Activated CD4-positive, alpha-beta T cell treated with anti-CD3 and anti-CD28 coated beads for 24 hours (primary cell): ENCODE measurements at regions not wholly inside any gene's neighbourhood (a gene's known extent, or its start where the extent isn't known, plus 50 kb on each side); places are given as distances from the start of the nearest gene placed in this dataset.

ENCODE experiments used
- DNase-seq, 2 donors: peaks; one replicate each; pipeline ENCODE4 v3.0.0-alpha.2; 2020; ENCODE audit warnings: low read depth in 2 of 2

GRCh38 chr20:6956056-6956455 lies 188.6 kb downstream of the BMP2 start:
- DNase-seq: no peak

GRCh38 chr20:6956574-6956973 lies 189.1 kb downstream of the BMP2 start:
- DNase-seq: no peak

GRCh38 chr20:6959900-6960312 lies 192.4 kb downstream of the BMP2 start:
- no peak for DNase-seq

GRCh38 chr20:6966721-6967120 lies 199.2 kb downstream of the BMP2 start:
- DNase-seq: no peak

GRCh38 chr20:6974838-6975237 lies 207.4 kb downstream of the BMP2 start:
- no peak for DNase-seq

- DNase-seq: no peak
These were observed 207.8 kb downstream of the BMP2 start for GRCh38 chr20:6975311-6975710.

GRCh38 chr20:6976106-6976900 lies 208.8 kb downstream of the BMP2 start:
- DNase-seq: no peak

GRCh38 chr20:6979621-6980020 lies 212.1 kb downstream of the BMP2 start:
- DNase-seq: no peak

- DNase-seq: no peak
These were observed 225.5 kb downstream of the BMP2 start for GRCh38 chr20:6993011-6993410.

GRCh38 chr20:6993511-6993910 lies 226.0 kb downstream of the BMP2 start:
- no peak for DNase-seq

- no peak for DNase-seq
These were observed 227.0 kb downstream of the BMP2 start for GRCh38 chr20:6994452-6994851.

- DNase-seq: no peak
These were observed 231.4 kb downstream of the BMP2 start for GRCh38 chr20:6998909-6999308.

GRCh38 chr20:6999381-6999780 lies 231.9 kb downstream of the BMP2 start:
- no peak for DNase-seq

GRCh38 chr20:7003598-7003997 lies 236.1 kb downstream of the BMP2 start:
- DNase-seq: no peak

GRCh38 chr20:7004801-7005200 lies 237.3 kb downstream of the BMP2 start:
- no peak for DNase-seq

GRCh38 chr20:7010527-7010926 lies 243.0 kb downstream of the BMP2 start:
- DNase-seq: no peak

- DNase-seq: no peak
These were observed 247.8 kb downstream of the BMP2 start for GRCh38 chr20:7015257-7015656.

- DNase-seq: no peak
These were observed 255.1 kb downstream of the BMP2 start for GRCh38 chr20:7022597-7022996.

- DNase-seq: no peak
These were observed 258.1 kb downstream of the BMP2 start for GRCh38 chr20:7025635-7026034.

GRCh38 chr20:7029019-7029418 lies 261.5 kb downstream of the BMP2 start:
- no peak for DNase-seq

GRCh38 chr20:7031222-7031621 lies 263.7 kb downstream of the BMP2 start:
- DNase-seq: no peak

GRCh38 chr20:7038029-7038428 lies 270.5 kb downstream of the BMP2 start:
- DNase-seq: no peak

- DNase-seq: no peak
These were observed 290.1 kb downstream of the BMP2 start for GRCh38 chr20:7057611-7058010.

- no peak for DNase-seq
These were observed 311.3 kb downstream of the BMP2 start for GRCh38 chr20:7078804-7079203.
